Keratinocyte (primary cell): ENCODE measurements at regions not wholly inside any gene's neighbourhood (a gene's known extent, or its start where the extent isn't known, plus 50 kb on each side); places are given as distances from the start of the nearest gene placed in this dataset.

Experiments used
- DNase-seq: peaks from one replicate; pipeline ENCODE4 v3.0.0-alpha.2; 2011; ENCODE audit warnings: low read depth, missing footprints, low spot score
- FAIRE-seq: peaks from 2 replicates; lab custom pipeline; 2011; peaks lifted over from hg19 to GRCh38; lab: Jason Lieb, UNC
- H2AFZ ChIP-seq: 2 replicates; pipeline ENCODE4 v1.6.0; 2012; ENCODE audit warnings: low read length, control low read depth, inconsistent platforms; ENCODE audit not compliant: control insufficient read depth
- H3K27ac ChIP-seq: 2 replicates; pipeline ENCODE4 v1.5.1; 2011; ENCODE audit warnings: low read length; ENCODE audit not compliant: control insufficient read depth, insufficient read depth
- H3K27me3 ChIP-seq: 3 replicates; pipeline ENCODE4 v1.6.0; 2011; ENCODE audit warnings: low read length; ENCODE audit not compliant: control insufficient read depth, insufficient read depth; ENCODE audit errors: extremely low read depth
- H3K36me3 ChIP-seq, 2 experiments: 2 replicates in 1 of 2; 3 replicates in 1 of 2; pipeline ENCODE4 v1.5.1; 2011; ENCODE audit warnings: low read length in 2 of 2, mild to moderate bottlenecking in 1 of 2; ENCODE audit not compliant: control insufficient read depth in 2 of 2, insufficient read depth in 2 of 2; ENCODE audit errors: extremely low read depth in 1 of 2
- H3K4me1 ChIP-seq: 3 replicates; pipeline ENCODE4 v1.5.1; 2011; ENCODE audit warnings: low read length; ENCODE audit not compliant: control insufficient read depth, insufficient read depth; ENCODE audit errors: extremely low read depth
- H3K4me2 ChIP-seq: 3 replicates; pipeline ENCODE4 v1.6.0; 2011; ENCODE audit warnings: low read depth, low read length; ENCODE audit not compliant: control insufficient read depth, insufficient read depth; ENCODE audit errors: extremely low read depth
- H3K4me3 ChIP-seq, 3 experiments: fragments of 200-600 bp in 1 of 3; sonication (generic) in 1 of 3; 2 replicates in 2 of 3; 3 replicates in 1 of 3; pipeline ENCODE4 v1.5.1; 2011 to 2016; ENCODE audit warnings: low read length in 3 of 3, mild to moderate bottlenecking in 3 of 3, control low read depth in 2 of 3, inconsistent platforms in 1 of 3, low read depth in 1 of 3, mixed read lengths in 1 of 3, mixed run types in 1 of 3, moderate library complexity in 1 of 3; ENCODE audit not compliant: control insufficient read depth in 2 of 3, insufficient read depth in 2 of 3; ENCODE audit errors: extremely low read depth in 1 of 3
- H3K79me2 ChIP-seq: 2 replicates; pipeline ENCODE4 v1.6.0; 2012; ENCODE audit warnings: low read length; ENCODE audit not compliant: control insufficient read depth, insufficient read depth
- H3K9ac ChIP-seq: 3 replicates; pipeline ENCODE4 v1.6.0; 2011; ENCODE audit warnings: low read length; ENCODE audit not compliant: control insufficient read depth, insufficient read depth; ENCODE audit errors: extremely low read depth
- H3K9me1 ChIP-seq: 3 replicates; pipeline ENCODE4 v1.6.0; 2011; ENCODE audit warnings: low read length; ENCODE audit not compliant: control insufficient read depth, insufficient read depth; ENCODE audit errors: extremely low read depth
- H3K9me3 ChIP-seq: 2 replicates; pipeline ENCODE4 v1.5.1; 2012; ENCODE audit warnings: low read depth, low read length; ENCODE audit not compliant: control insufficient read depth
- H4K20me1 ChIP-seq: 3 replicates; pipeline ENCODE4 v1.6.0; 2011; ENCODE audit warnings: low read length; ENCODE audit not compliant: control insufficient read depth, insufficient read depth; ENCODE audit errors: extremely low read depth
- CTCF ChIP-seq, 3 experiments: IDR thresholded peaks in 1 of 3; conservative IDR thresholded peaks in 1 of 3; optimal IDR thresholded peaks in 1 of 3; 2 replicates in 2 of 3; 3 replicates in 1 of 3; pipeline versions ENCODE3 to v1.5.1; 2011; ENCODE audit warnings: low read length in 3 of 3, mild to moderate bottlenecking in 3 of 3, moderate library complexity in 2 of 3, control low read depth in 1 of 3, inconsistent platforms in 1 of 3; ENCODE audit not compliant: insufficient read depth in 2 of 3; ENCODE audit errors: extremely low read depth in 1 of 3
- EZH2 ChIP-seq: IDR thresholded peaks from one replicate; pipeline ENCODE4 v1.6.1; 2012; ENCODE audit warnings: inconsistent platforms, mild to moderate bottlenecking, low read length, moderate library complexity
- dilution Hi-C: fragments of 300-500 bp; cut with MboI; formaldehyde crosslinking; loops from one replicate; pipeline ENCODE4 v1.7.0; 2020; ENCODE audit warnings: low sequenced_read_pairs; ENCODE audit not compliant: extremely low pct_ligation_motif_present

- DNase-seq (no peak), FAIRE-seq (no peak)
- TF ChIP-seq CTCF (optimal IDR thresholded peaks at IDR 0.05 in 1 of 3, IDR thresholded peaks at IDR 0.05 in 1 of 3, conservative IDR thresholded peaks at IDR 0.05 in 1 of 3; ENCODE audit: extremely low read depth in 1 of 3, insufficient read depth in 2 of 3, low read length in 3 of 3) (no peak), EZH2 (no peak)
- Histone ChIP-seq H3K9ac (no peak overlapping the region), H2AFZ (no peak overlapping the region), H3K9me1 (no peaks in the 10 kb centered on the region), H3K9me3 (no peaks in the 10 kb centered on the region), H3K27me3 (no peaks in the 10 kb centered on the region), H4K20me1 (no peaks in the 10 kb centered on the region), H3K79me2 (no peaks in the 10 kb centered on the region), H3K4me2 (no peak overlapping the region), H3K27ac (no peak overlapping the region), H3K4me1 (no peaks in the 10 kb centered on the region), H3K36me3 (no peaks in the 10 kb centered on the region), H3K4me3 (no peak overlapping the region)
- dilution Hi-C loops = no loop called here
Measured at GRCh38 chr6:95420792-95421191, 156.5 kb upstream of the MANEA start.

- dilution Hi-C loops = no loop called here
- H3K27me3 ChIP-seq = no peaks in the 10 kb centered on the region
- no peaks in the 10 kb centered on the region for H3K9me1 ChIP-seq
- H3K36me3 ChIP-seq = no peaks in the 10 kb centered on the region
- no peak overlapping the region for H3K9ac ChIP-seq
- H3K9me3 ChIP-seq = no peaks in the 10 kb centered on the region
- no peak overlapping the region for H3K4me3 ChIP-seq
- no peak overlapping the region for H2AFZ ChIP-seq
- H3K79me2 ChIP-seq = no peaks in the 10 kb centered on the region
- no peak for TF ChIP-seq CTCF (optimal IDR thresholded peaks at IDR 0.05 in 1 of 3, IDR thresholded peaks at IDR 0.05 in 1 of 3, conservative IDR thresholded peaks at IDR 0.05 in 1 of 3; ENCODE audit: extremely low read depth in 1 of 3, insufficient read depth in 2 of 3, low read length in 3 of 3)
- no peak for TF ChIP-seq EZH2
- DNase-seq (no peak), FAIRE-seq (no peak)
- H3K4me1 ChIP-seq = no peaks in the 10 kb centered on the region
- H3K27ac ChIP-seq = no peak overlapping the region
- H3K4me2 ChIP-seq = no peak overlapping the region
- no peaks in the 10 kb centered on the region for H4K20me1 ChIP-seq
Measured at GRCh38 chr6:95423331-95423730, 154.0 kb upstream of the MANEA start.
